Activated naive CD8-positive, alpha-beta T cell treated with anti-CD3 and anti-CD28 coated beads, Interleukin-2, amount 10 ng/mL, durations not matched to agents 7 days and 5 days (primary cell): ENCODE measurements at regions not wholly inside any gene's neighbourhood (a gene's known extent, or its start where the extent isn't known, plus 50 kb on each side); places are given as distances from the start of the nearest gene placed in this dataset.

Experiments used
- ATAC-seq: fragments of 150-1000 bp; cut with Tn5 transposase; one replicate; pipeline ENCODE4 v1.10.0; 2021; ENCODE audit warnings: low read depth, moderate library complexity
- POLR2A ChIA-PET: fragments of 350-600 bp; sonication (Branson Sonifier 250); formaldehyde crosslinking; loops from one replicate; lab custom pipeline; 2021; ENCODE audit warnings: antibody characterized with exemption; lab: Charles Lee
- DNase-seq: peaks from one replicate; pipeline ENCODE4 v3.0.0; 2021
- H3K27ac Mint-ChIP-seq: one replicate; pipeline ENCODE4 v1.8.0; 2022; ENCODE audit warnings: mild to moderate bottlenecking, mixed read lengths
- H3K27me3 Mint-ChIP-seq: one replicate; pipeline ENCODE4 v1.8.0; 2022; ENCODE audit warnings: mild to moderate bottlenecking, moderate library complexity, mixed read lengths
- H3K36me3 Mint-ChIP-seq: one replicate; pipeline ENCODE4 v1.8.0; 2021; ENCODE audit warnings: mild to moderate bottlenecking, mixed read lengths
- H3K4me1 Mint-ChIP-seq: one replicate; pipeline ENCODE4 v1.8.0; 2021; ENCODE audit warnings: mixed read lengths
- H3K4me3 Mint-ChIP-seq: one replicate; pipeline ENCODE4 v1.8.0; 2022; ENCODE audit warnings: mild to moderate bottlenecking, moderate library complexity, mixed read lengths
- H3K9me3 Mint-ChIP-seq: one replicate; pipeline ENCODE4 v1.8.0; 2021; ENCODE audit warnings: mixed read lengths

DNA sequence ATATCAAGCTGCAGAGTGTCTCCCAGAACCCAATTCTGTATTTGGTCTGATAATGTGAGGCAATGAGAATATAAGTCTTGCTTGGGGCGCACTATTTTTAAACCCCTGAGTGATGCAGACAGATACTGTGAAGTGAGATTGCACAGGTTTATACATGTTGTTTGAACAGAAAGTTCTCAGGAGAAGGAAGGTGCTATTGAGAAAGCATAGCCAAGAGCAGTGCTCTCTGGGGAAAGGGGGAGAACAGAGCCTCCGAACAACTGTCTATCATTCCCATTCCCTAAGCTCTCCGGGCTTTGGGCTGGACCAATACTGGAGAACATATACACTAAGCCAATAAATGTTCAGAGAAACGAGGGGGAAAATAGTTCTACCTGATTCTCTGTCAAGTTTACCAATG is 75.8 kb downstream of the PERP start:
- Mint-ChIP-seq H3K4me3 (no peak overlapping the region), H3K36me3 (no peaks in the 10 kb centered on the region), H3K9me3 (no peaks in the 10 kb centered on the region), H3K27me3 (peaks cover 10% of the 10 kb centered on the region), H3K4me1 (no peaks in the 10 kb centered on the region), H3K27ac (no peak overlapping the region)
- no peak for ATAC-seq
- no peak for DNase-seq
- POLR2A ChIA-PET = no interaction called here

DNA sequence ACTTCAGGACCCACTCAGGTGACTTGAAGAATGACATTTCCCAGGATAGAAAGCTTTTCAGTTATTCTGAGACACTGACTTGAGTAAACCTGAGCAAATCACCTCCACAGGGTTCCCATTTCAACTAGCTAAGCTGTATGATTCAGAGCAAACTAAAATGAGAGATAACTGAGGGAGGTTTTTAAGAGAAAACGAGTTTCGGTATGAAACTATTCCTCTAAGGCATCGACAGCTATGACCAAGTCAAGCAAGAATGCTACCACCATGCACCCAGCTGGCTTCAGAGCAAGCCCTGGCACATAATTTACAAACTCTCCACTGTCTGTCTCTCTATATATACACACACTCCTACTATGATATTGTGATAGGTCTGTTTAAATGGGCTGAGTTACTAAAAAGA is 75.4 kb downstream of the PERP start:
- Mint-ChIP-seq H3K4me3 (no peak overlapping the region), H3K27me3 (peaks cover 10% of the 10 kb centered on the region), H3K27ac (no peak overlapping the region), H3K9me3 (no peaks in the 10 kb centered on the region), H3K4me1 (no peaks in the 10 kb centered on the region), H3K36me3 (no peaks in the 10 kb centered on the region)
- DNase-seq (no peak), ATAC-seq (no peak)
- POLR2A ChIA-PET = no interaction called here

DNA sequence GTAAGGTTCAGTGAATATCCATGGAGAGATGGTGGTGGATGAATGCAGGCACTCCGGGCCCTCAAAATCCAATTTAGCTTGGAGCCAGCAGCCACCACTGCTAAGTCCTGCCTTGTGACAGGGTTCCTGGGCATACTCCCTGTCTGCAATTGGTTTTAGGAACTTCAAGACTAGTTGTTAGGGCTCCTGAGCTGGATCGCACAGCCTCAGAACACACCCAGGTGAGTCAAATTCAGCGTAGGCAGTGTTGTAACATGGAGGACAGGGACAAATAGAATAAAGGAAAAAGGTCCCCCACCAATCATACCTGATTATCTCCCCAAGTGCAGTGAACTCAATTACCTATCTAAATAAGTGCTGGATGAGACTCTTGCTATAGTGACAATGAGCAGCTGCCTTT is 74.6 kb downstream of the PERP start:
- ATAC-seq (no peak), DNase-seq (no peak)
- Mint-ChIP-seq H3K36me3 (no peaks in the 10 kb centered on the region), H3K9me3 (no peaks in the 10 kb centered on the region), H3K4me3 (no peak overlapping the region), H3K4me1 (no peaks in the 10 kb centered on the region), H3K27me3 (peaks cover 10% of the 10 kb centered on the region), H3K27ac (no peak overlapping the region)
- POLR2A ChIA-PET = no interaction called here

DNA sequence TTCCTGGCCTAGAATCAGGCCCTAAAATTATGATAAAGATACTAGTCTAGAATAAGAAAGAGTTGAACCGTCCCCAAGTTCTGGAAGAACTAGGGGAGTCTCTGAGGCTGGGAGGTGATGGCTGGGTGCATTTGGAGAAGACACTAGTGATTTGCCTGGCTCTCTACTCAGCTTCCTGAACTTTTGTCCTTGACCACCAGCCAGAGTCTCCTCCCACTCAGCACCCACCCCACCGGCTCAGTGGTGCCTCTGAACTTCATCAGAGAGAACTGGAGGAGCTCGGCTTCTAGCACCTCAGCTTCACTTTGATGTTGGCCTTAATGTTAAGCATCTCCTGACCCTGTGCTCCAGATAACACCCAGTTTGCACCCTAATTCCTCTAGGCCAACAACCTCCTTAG is 73.0 kb downstream of the PERP start:
- H3K27ac Mint-ChIP-seq = no peak overlapping the region
- no peaks in the 10 kb centered on the region for H3K9me3 Mint-ChIP-seq
- ATAC-seq = no peak
- no peaks in the 10 kb centered on the region for H3K4me1 Mint-ChIP-seq
- POLR2A ChIA-PET = no interaction called here
- DNase-seq = no peak
- H3K36me3 Mint-ChIP-seq = no peaks in the 10 kb centered on the region
- H3K4me3 Mint-ChIP-seq = no peak overlapping the region
- H3K27me3 Mint-ChIP-seq = peaks cover 5% of the 10 kb centered on the region

DNA sequence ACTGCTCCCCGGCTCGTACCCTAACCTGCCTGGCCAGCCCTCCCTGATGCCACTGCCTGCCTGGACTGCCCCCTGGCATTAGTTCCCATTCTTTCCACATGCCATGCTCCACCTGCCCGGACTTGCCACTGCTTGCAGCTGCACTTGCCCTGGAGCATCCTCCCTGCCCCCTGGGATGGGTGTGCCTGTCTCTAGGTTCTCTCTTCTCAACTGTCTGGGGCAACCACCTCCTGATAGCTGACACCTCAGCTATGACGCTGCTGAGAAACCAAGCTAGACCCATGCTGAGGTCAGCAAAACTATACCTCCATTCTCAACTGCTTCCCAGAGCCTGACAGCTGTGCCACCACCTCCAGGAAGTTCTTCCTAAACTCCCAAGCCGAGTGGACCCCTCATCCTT is 72.1 kb downstream of the PERP start:
- no peak overlapping the region for H3K27ac Mint-ChIP-seq
- H3K4me3 Mint-ChIP-seq = no peak overlapping the region
- H3K36me3 Mint-ChIP-seq = no peaks in the 10 kb centered on the region
- ATAC-seq (no peak), DNase-seq (no peak)
- H3K9me3 Mint-ChIP-seq = no peaks in the 10 kb centered on the region
- no peaks in the 10 kb centered on the region for H3K4me1 Mint-ChIP-seq
- H3K27me3 Mint-ChIP-seq = peaks cover 5% of the 10 kb centered on the region
- POLR2A ChIA-PET = no interaction called here

DNA sequence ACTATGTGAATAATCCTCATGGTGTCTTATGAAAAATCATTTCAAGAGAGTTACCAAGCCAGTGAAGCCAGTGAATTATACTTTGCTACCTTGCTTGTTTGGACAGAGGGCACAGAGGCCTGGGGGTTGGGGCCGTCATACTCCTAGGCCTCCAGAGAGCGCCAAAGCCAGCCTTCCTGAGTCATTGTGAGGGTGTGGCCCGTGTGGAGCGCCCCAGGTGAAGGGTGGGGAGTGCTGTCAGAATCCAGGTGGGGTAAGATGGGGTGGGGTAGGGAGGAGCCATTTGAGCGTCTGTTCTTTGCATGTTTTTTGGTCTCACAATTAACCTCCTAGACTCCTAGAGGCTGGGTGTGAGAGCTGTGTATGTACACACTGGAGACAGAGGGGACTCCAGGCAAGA is 71.1 kb downstream of the PERP start:
- H3K9me3 Mint-ChIP-seq = no peaks in the 10 kb centered on the region
- POLR2A ChIA-PET = no interaction called here
- no peak for ATAC-seq
- no peaks in the 10 kb centered on the region for H3K27me3 Mint-ChIP-seq
- DNase-seq = no peak
- H3K27ac Mint-ChIP-seq = no peak overlapping the region
- H3K36me3 Mint-ChIP-seq = no peaks in the 10 kb centered on the region
- no peaks in the 10 kb centered on the region for H3K4me1 Mint-ChIP-seq
- no peak overlapping the region for H3K4me3 Mint-ChIP-seq

DNA sequence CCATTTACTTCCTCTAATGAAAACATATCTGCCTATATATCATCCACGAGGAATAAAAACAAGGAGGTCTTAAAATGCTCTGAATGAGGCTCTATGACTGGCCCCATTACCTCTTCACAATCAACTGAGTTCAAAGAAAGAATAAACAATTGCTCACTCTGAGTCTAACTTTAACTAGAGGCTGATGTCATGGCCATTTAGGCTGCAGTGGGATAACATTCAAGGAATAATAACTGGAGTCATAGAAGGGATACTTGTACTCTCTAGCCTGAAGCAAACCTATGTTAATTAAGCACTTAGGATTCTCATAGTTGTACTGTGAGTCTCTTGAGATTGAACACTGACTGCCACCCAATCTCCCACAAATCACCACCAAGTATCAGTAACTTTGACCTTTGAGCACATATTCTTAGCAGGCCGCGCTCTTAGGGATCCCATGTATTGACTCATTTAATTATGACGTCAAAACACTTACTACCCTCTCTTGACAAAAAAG is 70.2 kb downstream of the PERP start:
- ATAC-seq = no peak

DNA sequence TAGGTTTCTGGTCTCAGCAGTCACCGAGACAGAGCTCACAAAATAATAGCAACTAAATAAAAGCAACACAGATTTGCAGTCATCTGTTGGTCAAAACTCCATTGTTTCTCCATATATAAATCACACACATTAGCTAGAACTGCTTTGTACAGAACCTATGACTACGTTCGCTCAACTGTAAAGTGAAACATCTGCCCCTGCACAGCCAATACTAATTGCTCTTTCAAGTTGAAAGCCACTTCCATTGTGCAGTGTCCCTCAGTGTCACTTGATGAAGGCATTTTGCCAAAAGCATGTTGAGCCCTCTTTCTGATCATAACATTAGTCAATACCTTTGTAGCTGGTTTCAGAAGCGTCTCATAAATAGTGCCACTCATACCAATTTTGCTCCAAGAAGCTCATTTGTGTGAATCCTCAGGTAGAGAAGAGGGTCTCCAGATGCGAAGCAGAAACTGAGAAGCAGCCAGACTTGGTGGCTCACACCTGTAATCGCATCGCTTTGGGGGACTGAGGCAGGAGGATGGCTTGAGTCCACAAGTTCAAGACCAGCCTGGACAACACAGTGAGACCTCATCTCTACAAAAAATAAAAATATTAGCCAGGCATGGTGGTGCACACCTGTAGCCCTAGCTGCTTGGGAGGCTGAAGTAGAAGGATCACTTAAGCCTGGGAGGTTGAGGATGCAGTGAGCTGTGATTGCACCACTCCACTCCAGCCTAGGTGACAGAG is 68.9 kb downstream of the PERP start:
- Mint-ChIP-seq H3K4me1 (no peaks in the 10 kb centered on the region), H3K4me3 (no peak overlapping the region), H3K27me3 (peaks cover 6% of the 10 kb centered on the region), H3K36me3 (no peaks in the 10 kb centered on the region), H3K9me3 (no peaks in the 10 kb centered on the region), H3K27ac (no peak overlapping the region)
- no peak for ATAC-seq
- POLR2A ChIA-PET = no interaction called here
- DNase-seq = no peak

More for the DNA sequence above, 70.2 kb downstream of the PERP start:
- Mint-ChIP-seq H3K4me1 (no peaks in the 10 kb centered on the region), H3K27me3 (peaks cover 3% of the 10 kb centered on the region), H3K4me3 (no peak overlapping the region), H3K36me3 (no peaks in the 10 kb centered on the region), H3K9me3 (no peaks in the 10 kb centered on the region), H3K27ac (no peak overlapping the region)
- no peak for DNase-seq
- POLR2A ChIA-PET = no interaction called here
